AG08395 (cell line): ENCODE measurements at regions not wholly inside any gene's neighbourhood (a gene's known extent, or its start where the extent isn't known, plus 50 kb on each side); places are given as distances from the start of the nearest gene placed in this dataset.
"Not testable (repeated sequence)": the region's sequence is repeated elsewhere in the genome, so short reads cannot be mapped to it uniquely, and the experiment has no call there.

ENCODE experiments used
- DNase-seq: peaks from one replicate; pipeline ENCODE4 v3.0.0; 2012; ENCODE audit warnings: mixed read lengths, low spot score

DNA sequence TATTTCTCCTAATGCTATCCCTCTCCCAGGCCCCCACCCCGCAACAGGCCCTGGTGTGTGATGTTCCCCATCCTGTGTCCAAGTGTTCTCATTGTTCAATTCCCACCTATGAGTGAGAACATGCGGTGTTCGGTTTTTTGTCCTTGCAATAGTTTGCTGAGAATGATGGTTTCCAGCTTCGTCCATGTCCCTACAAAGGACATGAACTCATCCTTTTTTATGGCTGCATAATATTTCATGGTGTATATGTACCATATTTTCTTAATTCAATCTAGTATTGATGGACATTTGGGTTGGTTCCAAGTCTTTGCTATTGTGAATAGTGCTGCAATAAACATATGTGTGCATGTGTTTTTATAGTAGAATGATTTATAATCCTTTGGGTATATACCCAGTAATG lies 1270.3 kb downstream of the UQCRFS1 start:
- DNase-seq: not testable (repeated sequence)

- no peak for DNase-seq
Observed at GRCh38 chr19:27936139-27936538, 1276.8 kb downstream of the UQCRFS1 start.

DNA sequence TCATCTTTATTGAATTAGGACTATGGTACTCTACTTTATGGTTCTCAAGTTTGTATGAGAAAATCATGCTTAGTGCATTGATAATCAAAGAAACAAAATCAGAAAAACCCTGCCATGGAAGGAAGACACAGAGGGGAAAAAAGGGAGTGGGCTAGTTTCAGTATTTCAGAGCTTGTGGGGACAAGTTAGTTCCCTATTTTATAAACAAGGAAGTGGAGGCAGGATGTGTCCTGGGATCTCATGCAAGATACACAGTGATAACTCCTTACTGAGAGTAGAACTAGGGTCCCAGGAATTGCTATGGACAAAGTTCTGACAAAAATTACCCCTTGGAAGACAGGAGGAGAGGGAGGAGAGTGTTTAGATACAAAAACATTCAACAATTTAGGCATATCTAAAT lies 1277.3 kb downstream of the UQCRFS1 start:
- DNase-seq: no peak

GRCh38 chr19:27929399-27929798 lies 1283.6 kb downstream of the UQCRFS1 start:
- DNase-seq: no peak

GRCh38 chr19:27925202-27925601 lies 1287.7 kb downstream of the UQCRFS1 start:
- no peak for DNase-seq

DNA sequence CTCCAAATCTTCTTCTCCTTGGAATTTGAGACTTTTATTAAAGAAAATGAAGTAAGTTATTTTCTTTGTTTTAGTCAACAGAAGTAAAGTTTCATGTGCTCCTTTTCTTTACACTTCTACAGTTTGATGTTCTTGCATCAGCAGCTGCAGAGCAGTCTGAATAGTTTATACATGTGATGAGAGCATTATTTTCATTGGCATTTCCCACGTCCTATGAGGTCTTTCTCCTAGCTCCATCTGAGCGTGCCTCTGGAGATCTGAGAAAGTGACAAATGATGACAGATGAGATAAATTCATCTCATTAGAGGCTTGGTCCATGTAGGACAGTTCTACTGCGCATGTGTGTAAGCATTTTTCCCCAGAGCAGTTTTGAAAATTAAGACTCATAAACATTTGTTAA lies 1290.0 kb downstream of the UQCRFS1 start:
- no peak for DNase-seq

DNA sequence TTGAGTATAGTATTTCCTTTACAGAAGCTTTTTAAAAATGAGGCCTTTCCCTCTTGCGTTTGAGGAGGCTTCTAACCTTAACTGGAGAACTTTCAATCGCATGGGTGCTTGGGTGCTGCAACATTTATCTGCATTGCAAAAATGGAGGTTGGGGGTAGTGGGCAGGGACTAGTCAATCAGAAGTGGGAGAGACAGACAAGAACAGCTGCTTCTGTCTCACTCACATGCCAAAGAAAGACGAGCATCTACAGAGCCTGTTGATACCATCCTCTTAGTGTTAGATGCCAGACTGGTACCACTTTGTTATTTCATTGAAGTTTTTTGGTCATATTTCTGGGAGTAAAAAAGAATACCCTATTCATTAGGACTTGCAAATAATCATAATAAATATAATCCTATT lies 1292.2 kb downstream of the UQCRFS1 start:
- DNase-seq: no peak

DNA sequence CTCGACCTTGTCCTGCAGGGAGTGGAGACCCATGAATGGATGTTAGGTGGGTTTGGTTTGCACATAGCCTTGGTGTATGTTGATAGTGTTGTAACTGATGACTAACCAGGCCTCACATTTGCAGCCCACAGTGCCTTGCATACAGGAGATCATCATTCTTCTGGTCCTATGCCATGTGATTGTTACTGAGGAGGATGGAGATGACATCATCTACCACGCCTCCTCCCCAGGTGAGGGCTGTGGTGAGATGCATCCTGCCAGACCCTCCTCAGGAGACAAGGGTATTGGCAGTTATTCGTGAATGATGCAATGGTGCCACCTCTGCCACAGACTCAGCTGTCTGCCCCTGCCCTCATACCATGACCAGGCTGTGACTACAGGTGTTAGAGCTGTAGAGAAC lies 1294.1 kb downstream of the UQCRFS1 start:
- DNase-seq: no peak

DNA sequence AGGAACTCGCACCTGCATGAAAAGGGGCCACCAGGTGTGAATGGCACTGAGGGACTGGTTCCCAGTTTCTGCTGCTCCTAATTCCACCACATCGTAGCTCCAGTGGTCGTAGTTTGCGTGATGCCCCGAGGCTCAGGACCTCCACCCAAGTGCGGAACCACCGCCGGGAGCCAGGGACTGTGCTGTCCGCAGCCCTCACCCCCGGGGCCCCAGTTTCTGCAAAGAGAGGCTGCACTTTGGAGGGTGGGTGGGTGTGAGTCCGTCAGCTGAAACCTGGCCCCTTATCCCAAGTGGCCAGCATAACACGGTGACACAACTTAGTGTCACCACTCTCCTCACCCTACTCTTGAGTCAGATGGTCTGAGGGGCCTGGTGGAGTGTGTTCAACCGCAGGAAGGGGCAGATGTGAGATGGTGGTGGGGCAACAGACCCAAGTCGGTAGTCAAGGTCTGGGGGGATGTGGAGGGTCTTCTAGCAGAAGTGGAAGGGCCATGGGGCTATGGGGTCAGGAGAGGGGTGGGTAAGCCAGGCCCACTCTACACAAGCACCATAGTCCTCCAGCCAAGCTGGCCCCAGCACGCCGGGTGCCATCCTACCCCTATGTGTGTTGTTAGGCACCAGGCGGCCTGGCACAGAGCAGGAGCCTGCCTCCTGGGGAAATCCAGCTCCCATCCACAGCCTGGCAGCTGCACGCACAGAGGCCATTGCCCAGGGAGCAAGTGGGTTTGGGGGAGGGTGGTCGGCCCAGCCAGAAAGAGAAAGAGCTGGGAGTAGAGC lies 1301.6 kb downstream of the UQCRFS1 start:
- no peak for DNase-seq

GRCh38 chr19:27909861-27910260 lies 1303.1 kb downstream of the UQCRFS1 start:
- DNase-seq: no peak

DNA sequence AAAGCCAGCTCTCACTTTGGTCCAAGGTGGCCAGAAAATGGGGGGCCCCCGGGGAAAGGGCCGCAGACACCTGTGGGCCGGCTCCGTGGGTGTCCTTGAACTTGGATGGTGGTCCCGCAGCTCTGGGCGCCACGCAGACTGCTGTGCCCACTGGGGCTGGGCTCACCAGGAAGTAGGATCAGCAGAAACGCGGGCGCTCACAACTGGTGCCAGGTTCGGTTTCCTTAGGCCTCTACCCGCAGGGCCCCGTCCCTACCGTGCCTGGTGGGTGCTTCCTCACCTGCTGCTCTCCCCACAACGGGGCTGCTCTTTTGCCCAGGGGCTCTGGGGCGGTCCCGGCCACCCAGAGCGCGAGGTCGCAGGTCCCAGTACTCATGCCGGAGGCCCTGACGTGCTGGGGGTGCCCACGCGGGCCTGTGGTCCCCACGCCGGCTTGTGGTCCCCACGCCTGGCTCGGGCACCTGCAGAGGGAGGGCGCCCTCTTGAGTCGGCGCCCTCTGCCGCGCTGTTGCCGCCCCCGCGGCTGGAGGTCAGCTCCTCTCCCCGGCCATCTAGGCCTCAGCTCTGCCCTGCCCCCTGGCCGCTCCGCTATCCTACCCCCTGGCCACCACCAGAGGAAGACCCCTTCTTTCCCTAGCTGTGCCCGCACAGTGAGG lies 1303.6 kb downstream of the UQCRFS1 start:
- DNase-seq: no peak

DNA sequence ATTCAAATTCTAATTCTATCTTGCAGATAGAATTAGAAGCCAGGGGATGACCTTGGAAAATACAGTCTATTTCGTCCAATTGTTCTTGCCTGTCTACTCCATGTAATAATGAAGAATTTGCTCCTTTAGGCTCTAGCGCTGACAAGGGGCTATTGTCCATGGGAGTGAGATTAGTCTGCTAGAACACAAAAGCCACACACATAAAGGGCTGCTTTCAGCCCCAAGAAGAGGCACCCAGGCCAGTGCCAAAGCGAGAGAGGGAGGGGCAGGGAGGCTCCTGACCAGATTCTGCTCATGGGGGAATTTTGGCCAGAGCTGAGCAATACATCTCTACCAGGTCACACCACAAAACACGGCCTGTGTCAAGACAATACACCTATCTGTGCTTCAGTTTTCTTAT lies 1306.9 kb downstream of the UQCRFS1 start:
- no peak for DNase-seq

DNA sequence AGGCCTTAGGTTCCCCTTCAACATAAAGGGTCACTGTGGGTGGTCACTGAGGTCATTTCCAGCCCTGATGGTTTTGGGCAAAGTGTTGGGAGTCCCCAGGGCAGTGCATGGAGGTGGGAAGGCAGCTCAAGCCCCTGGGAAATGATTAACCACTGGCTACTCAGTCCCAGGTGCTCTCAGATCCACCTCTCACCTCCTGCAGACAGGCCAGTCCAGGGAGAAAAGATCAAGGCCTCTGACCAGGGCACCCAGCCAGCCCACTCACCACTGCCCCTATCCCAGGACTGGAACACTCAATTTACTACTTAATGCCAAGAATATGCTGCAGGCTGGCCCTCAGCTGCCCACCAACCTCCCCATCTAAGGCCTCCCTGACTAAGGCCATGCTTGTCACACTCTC lies 1307.9 kb downstream of the UQCRFS1 start:
- no peak for DNase-seq

DNA sequence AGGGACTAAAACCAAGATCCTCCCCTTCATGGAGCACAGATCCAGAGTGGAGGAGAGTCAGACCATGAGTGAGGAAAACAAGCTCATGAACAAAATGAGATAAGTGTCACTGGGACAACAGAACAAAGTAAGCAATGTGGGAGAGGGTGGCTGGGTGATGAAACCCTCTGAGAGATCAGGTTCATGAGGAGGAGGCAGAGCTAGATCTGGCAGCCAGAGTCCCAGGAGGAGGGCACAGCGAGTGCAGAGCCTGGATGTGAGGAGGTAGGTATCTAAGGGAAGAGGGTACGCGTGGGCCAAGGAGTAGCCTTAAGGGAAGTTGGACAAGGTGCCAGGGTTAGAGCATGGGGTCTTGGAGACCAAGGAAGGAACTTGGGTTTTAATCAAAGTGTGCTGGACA lies 1311.9 kb downstream of the UQCRFS1 start:
- no peak for DNase-seq

GRCh38 chr19:27896091-27896490 lies 1316.9 kb downstream of the UQCRFS1 start:
- DNase-seq: no peak

GRCh38 chr19:27894906-27895754 lies 1317.8 kb downstream of the UQCRFS1 start:
- DNase-seq: no peak

DNA sequence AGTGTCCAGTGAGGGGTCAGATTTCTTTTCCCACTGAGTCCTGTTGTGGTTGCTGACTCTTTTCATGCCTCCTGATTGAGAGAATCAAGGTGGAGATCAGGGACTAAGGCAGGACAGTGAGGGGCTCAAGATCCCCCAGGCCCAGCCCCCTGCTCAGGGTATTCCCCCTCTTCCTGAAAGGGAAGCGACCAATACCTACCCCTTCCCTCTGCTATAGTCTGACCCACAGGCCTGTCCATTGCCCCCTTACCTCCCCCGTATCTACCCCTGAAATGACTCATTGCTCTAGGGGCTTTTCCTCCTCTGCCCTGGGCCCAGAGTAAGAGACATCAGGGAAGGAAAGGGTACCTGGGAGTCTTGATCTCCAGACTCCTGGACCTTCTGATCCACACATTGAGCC lies 1320.5 kb downstream of the UQCRFS1 start:
- no peak for DNase-seq

- DNase-seq: no peak
Observed at GRCh38 chr19:27891411-27891810, 1321.5 kb downstream of the UQCRFS1 start.

- DNase-seq: no peak
Observed at GRCh38 chr19:27890696-27891095, 1322.3 kb downstream of the UQCRFS1 start.

DNA sequence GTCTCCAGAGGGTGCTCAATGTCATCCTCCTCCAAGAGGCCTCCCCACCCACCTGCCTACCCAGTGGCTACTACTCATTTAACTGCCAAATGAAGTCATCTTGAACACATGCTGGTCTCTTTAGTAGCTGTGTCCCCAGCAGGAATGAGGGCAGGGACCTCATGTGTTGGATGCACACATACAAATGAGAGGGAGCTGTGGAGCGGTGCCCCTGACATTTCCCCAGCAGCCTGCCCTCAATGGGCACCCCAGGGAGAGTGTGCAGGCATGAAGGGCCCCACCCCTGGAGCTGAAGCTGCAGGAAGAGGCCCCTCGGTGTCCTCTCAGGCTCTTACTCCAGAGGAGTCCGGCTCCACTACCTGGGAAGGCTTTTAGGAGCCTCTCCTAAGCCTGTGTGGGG lies 1322.7 kb downstream of the UQCRFS1 start:
- DNase-seq: no peak

- no peak for DNase-seq
Observed at GRCh38 chr19:27889156-27889555, 1323.8 kb downstream of the UQCRFS1 start.

- DNase-seq: no peak
Observed at GRCh38 chr19:27887946-27888345, 1325.0 kb downstream of the UQCRFS1 start.

DNA sequence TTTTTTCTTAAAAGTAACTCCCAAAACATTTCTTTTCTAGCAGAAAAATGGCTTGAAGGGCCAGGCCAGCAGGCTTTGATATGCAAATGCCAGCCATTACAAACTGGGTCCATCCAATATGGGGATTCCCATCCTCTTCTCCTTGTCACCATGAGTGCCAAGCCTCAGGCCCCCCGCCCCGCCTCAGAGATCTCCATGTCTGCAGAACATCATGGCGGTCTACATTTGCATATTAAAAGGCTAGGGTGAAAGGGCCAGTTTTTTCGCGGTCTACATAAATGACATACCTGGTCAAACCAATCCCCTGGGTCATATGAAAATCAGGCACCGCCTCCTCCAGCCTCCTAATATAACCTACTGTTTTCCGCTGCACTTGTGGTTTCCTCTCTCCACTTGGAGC lies 1327.6 kb downstream of the UQCRFS1 start:
- no peak for DNase-seq
